ENCODE measurements at regions not wholly inside any gene's neighbourhood (a gene's known extent, or its start where the extent isn't known, plus 50 kb on each side); places are given as distances from the start of the nearest gene placed in this dataset.

DNA sequence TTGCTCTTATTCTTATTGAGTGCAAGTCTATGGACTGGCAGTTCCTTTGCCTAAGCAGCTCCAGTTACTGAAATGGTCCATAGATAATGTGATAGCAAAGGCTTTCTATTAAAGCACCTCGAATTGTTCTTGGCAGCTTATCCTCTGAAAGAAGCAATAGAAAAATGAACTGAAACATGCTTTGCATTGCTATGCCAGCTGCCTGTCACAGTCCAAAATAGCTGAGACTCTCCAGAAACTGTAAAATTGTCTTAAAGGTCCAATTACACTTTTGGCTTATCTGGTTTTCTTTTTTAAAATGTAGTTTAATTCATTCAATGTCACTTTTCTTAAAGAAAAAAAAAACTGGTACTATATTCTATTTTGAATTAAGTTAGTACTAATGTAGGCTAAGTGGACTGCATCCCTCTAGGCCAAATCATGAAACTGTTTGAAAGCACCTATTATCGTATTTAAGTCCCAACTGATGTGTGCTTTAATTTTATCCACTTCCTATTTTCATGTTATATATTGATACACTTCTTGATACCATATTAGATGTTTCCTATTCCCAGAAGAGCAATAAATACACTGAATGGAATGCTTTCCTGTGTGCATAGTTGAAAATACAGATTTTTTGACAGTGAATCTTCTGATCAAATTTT is 208.0 kb upstream of the DEPDC1 start:
- H3K4me1 Mint-ChIP-seq (ENCODE audit: unreplicated experiment) = no peaks in the 10 kb centered on the region
- H3K27ac Mint-ChIP-seq = no peak overlapping the region
- DNase-seq (ENCODE audit: extremely low spot score, unreplicated experiment) = no peak
- no peaks in the 10 kb centered on the region for H3K36me3 Mint-ChIP-seq
- no peaks in the 10 kb centered on the region for H3K27me3 Mint-ChIP-seq
- TF ChIP-seq, protein P1, sequence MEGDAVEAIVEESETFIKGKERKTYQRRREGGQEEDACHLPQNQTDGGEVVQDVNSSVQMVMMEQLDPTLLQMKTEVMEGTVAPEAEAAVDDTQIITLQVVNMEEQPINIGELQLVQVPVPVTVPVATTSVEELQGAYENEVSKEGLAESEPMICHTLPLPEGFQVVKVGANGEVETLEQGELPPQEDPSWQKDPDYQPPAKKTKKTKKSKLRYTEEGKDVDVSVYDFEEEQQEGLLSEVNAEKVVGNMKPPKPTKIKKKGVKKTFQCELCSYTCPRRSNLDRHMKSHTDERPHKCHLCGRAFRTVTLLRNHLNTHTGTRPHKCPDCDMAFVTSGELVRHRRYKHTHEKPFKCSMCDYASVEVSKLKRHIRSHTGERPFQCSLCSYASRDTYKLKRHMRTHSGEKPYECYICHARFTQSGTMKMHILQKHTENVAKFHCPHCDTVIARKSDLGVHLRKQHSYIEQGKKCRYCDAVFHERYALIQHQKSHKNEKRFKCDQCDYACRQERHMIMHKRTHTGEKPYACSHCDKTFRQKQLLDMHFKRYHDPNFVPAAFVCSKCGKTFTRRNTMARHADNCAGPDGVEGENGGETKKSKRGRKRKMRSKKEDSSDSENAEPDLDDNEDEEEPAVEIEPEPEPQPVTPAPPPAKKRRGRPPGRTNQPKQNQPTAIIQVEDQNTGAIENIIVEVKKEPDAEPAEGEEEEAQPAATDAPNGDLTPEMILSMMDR (conservative IDR thresholded peaks at IDR 0.05) = no peak
- no peak overlapping the region for H3K4me3 Mint-ChIP-seq
- H3K9me3 Mint-ChIP-seq = peaks cover 4% of the 10 kb centered on the region

DNA sequence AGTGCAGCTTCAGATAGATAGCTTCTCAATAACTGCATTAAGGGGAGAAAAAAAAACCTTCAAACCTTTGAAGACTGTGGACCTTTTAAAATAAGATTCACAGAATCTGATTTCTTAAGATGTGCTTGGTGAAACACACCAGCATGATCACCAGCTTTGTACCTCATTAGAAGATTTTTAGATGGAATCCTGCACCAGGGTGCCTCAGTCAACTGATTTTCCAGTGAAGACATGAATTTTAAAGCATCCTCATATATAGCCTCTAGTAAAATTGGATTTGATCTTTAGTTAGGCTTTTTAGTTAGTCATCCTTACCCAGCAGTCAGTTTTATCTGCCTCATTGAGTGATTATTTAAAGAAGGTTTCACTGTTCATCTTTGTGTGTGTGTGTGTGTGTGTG is 208.6 kb upstream of the DEPDC1 start:
- Mint-ChIP-seq H3K4me3 (no peak overlapping the region), H3K9me3 (peaks cover 4% of the 10 kb centered on the region), H3K27me3 (no peaks in the 10 kb centered on the region), H3K4me1 (ENCODE audit: unreplicated experiment) (no peaks in the 10 kb centered on the region), H3K27ac (no peak overlapping the region), H3K36me3 (no peaks in the 10 kb centered on the region)
- TF ChIP-seq, protein P1 (conservative IDR thresholded peaks at IDR 0.05) = no peak
- DNase-seq (ENCODE audit: extremely low spot score, unreplicated experiment) = no peak

DNA sequence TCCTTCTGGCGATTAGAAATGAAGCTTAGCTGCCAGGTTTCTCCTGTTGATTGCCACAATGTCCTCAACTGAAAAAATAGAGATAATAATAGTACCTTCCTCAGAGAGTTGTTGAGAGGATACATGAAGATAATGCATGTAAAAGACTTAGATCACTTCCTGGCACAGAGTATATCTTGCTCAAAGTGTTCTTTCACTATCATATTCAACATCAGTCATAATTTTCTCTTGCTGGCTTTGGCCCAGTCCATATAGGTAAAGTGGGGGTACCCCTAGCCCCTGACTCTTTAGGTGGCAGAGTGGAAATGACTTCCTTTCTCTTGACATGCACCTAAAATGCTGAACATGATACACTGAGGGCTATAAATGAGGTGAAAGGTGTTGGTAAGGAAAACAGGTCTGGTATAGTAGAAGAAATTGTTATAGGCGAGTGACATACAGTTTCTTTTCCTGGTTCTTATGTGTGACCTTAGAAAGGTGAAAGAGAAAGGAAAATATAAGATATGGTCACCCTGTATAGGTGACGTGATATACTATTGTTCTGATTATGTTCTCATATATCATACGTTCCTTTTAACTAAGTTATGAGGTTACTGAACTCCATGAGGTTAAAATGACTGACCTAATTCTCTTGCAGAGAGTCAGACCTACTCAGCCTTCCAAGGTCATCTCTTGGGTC is 209.9 kb upstream of the DEPDC1 start:
- Mint-ChIP-seq H3K27me3 (no peaks in the 10 kb centered on the region), H3K4me1 (ENCODE audit: unreplicated experiment) (no peaks in the 10 kb centered on the region), H3K36me3 (no peaks in the 10 kb centered on the region), H3K9me3 (peaks cover 4% of the 10 kb centered on the region), H3K4me3 (no peak overlapping the region), H3K27ac (no peak overlapping the region)
- no peak for DNase-seq (ENCODE audit: extremely low spot score, unreplicated experiment)
- TF ChIP-seq, protein P1 (conservative IDR thresholded peaks at IDR 0.05) = no peak

DNA sequence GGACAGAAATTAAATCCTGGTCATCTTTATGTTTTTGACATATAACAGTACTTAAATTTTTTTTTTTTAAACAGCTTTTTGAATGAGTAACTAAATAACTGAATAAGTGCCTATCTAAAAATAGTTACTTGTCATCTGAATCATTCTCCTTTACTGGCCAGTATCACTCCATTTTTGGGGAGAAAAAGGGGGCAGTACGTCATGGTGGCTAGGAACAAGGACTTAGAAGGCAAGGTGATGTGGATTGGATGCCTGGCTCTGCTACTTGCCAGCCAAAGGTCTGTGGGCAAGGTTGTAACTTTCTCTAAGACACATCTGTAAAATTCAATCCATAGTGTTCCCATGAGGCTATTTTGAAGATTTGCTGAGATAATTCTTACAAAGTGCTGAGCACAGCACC is 220.4 kb upstream of the DEPDC1 start:
- H3K27me3 Mint-ChIP-seq = no peaks in the 10 kb centered on the region
- H3K4me1 Mint-ChIP-seq (ENCODE audit: unreplicated experiment) = no peaks in the 10 kb centered on the region
- no peak overlapping the region for H3K4me3 Mint-ChIP-seq
- H3K27ac Mint-ChIP-seq = no peak overlapping the region
- DNase-seq (ENCODE audit: extremely low spot score, unreplicated experiment) = no peak
- H3K36me3 Mint-ChIP-seq = no peaks in the 10 kb centered on the region
- TF ChIP-seq, protein P1 (conservative IDR thresholded peaks at IDR 0.05) = no peak
- H3K9me3 Mint-ChIP-seq = no peaks in the 10 kb centered on the region

DNA sequence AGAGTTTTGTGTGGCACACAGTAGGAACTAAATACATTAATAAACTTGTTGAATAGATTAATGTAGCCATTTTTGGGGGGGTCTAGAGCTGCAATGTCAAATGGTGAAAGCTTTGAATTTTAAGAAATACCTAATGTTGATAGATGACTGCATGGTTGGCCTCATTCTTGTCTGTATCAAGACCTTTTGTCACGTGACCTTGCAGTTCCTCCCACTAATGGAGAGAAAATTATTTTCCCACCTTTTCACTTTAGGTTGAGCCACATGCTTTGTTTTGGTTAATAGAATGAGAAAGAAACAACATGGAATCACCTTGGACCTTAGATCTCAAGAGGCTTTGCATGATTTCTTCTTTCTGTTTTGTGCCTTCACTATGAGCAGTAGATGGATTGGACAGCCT is 223.6 kb upstream of the DEPDC1 start:
- TF ChIP-seq, protein P1 (conservative IDR thresholded peaks at IDR 0.05) = no peak
- Mint-ChIP-seq H3K4me3 (no peak overlapping the region), H3K36me3 (no peaks in the 10 kb centered on the region), H3K9me3 (no peaks in the 10 kb centered on the region), H3K27me3 (no peaks in the 10 kb centered on the region), H3K4me1 (ENCODE audit: unreplicated experiment) (no peaks in the 10 kb centered on the region), H3K27ac (no peak overlapping the region)
- no peak for DNase-seq (ENCODE audit: extremely low spot score, unreplicated experiment)
